Natural killer cell treated with Interleukin-12 subunit alpha and Interleukin-12 subunit beta and Interleukin-15 and Interleukin-18, amount 100 ng/mL, for 72 hours (primary cell): ENCODE measurements at regions not wholly inside any gene's neighbourhood (a gene's known extent, or its start where the extent isn't known, plus 50 kb on each side); places are given as distances from the start of the nearest gene placed in this dataset.

Experiments
- ATAC-seq, 2 donors: fragments of 150-1000 bp; cut with Tn5 transposase in 1 of 2; sonication (Bioruptor Pico), chemical (Tn5 transposase) in 1 of 2; 2 replicates each; pipeline ENCODE4 v1.10.0; 2021
- DNase-seq: peaks from one replicate; pipeline ENCODE4 v3.0.0; 2022; ENCODE audit warnings: low spot score
- H3K27ac Mint-ChIP-seq, 2 donors: 1 replicate in 1 of 2; 2 replicates in 1 of 2; pipeline ENCODE4 v1.8.0; 2022; ENCODE audit warnings: mixed read lengths in 2 of 2, mild to moderate bottlenecking in 1 of 2, moderate library complexity in 1 of 2
- H3K27me3 Mint-ChIP-seq, 2 donors: 1 replicate in 1 of 2; 2 replicates in 1 of 2; pipeline ENCODE4 v1.8.0; 2022; ENCODE audit warnings: mixed read lengths in 2 of 2
- H3K36me3 Mint-ChIP-seq: one replicate; pipeline ENCODE4 v1.8.0; 2022; ENCODE audit warnings: mixed read lengths
- H3K4me1 Mint-ChIP-seq, 2 donors: 1 replicate in 1 of 2; 2 replicates in 1 of 2; pipeline ENCODE4 v1.8.0; 2022; ENCODE audit warnings: low read depth in 2 of 2, mixed read lengths in 2 of 2, mild to moderate bottlenecking in 1 of 2
- H3K4me3 Mint-ChIP-seq: one replicate; pipeline ENCODE4 v1.8.0; 2022; ENCODE audit warnings: mixed read lengths
- H3K9me3 Mint-ChIP-seq: 2 replicates; pipeline ENCODE4 v1.8.0; 2022; ENCODE audit warnings: mixed read lengths

DNA sequence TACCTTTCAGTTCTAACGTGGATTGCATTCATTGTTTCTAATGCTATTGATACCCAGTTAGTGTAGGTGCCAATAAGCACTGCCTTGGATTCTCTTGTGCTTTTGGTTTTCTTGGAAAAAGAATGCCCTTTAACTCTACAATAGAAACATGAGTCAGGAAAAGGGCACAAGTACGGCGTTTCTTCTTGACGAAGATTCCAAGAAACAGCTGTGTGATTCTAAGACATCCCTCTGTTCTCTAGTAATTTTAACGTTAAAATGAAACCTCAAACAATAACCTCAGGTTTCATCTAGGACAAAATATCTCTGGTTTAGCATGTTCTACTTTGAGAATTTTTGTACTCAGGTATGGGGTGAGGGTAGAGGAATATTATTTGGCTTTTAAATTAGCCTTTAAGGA lies 540.5 kb upstream of the ATP11B start:
- Mint-ChIP-seq H3K27ac (no peak overlapping the region), H3K4me1 (no peaks in the 10 kb centered on the region), H3K27me3 (no peaks in the 10 kb centered on the region), H3K4me3 (no peak overlapping the region), H3K9me3 (peaks cover 4% of the 10 kb centered on the region), H3K36me3 (no peaks in the 10 kb centered on the region)
- no peak for ATAC-seq
- DNase-seq = no peak

- Mint-ChIP-seq H3K9me3 (peaks cover 4% of the 10 kb centered on the region), H3K36me3 (no peaks in the 10 kb centered on the region), H3K4me1 (no peaks in the 10 kb centered on the region), H3K27me3 (no peaks in the 10 kb centered on the region), H3K4me3 (no peak overlapping the region), H3K27ac (no peak overlapping the region)
- DNase-seq = no peak
- ATAC-seq = no peak
Measured at GRCh38 chr3:182255158-182255557, 538.1 kb upstream of the ATP11B start.

DNA sequence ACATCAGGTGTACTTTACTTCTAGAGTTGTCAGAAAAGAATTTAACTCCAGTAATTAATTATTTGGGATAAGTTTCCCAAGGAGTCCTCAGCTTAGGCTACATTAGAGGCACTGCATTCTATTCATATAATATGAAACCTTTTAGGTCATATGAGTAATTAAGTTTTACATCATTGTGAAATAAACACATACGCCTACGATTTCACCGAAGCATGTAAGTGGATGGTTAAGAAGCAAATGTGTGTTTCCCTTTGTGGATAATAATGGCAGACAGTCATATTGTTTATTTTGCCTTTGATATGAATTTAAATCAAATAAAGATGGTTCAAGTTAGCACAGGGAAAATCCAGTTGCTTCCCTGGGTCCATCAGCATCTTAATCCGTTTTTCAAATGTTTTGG lies 535.9 kb upstream of the ATP11B start:
- no peaks in the 10 kb centered on the region for H3K36me3 Mint-ChIP-seq

DNA sequence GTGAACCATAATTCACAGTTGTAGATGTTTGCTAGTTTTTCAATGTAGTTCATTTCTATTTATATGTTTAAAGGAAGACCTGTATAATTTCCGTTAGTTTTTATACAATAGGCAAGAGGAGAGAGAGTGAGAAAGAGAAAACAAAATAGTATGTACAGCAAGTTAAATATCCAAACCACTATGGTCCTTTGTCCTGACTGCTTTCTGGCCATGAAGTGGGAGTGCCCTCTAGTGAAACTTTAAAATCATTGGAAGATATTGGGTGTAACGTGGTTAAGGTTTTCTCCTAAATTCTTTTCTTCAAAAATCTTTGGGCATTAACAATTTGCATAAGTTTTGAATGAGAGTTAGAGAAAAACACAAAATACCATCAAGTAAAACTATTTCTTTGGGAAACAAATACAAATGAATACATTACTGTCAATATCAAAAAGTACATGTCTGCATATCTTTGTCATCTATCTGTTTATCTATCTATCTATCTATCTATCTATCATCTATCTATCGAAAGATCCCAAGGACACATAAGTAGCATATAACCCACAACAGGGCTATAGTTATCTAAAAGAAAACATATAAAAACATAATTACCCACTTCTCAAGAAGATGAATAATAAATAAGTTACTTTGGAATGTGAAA lies 534.6 kb upstream of the ATP11B start:
- Mint-ChIP-seq H3K27ac (no peak overlapping the region), H3K36me3 (no peaks in the 10 kb centered on the region), H3K4me1 (no peaks in the 10 kb centered on the region), H3K9me3 (peaks cover 4% of the 10 kb centered on the region), H3K27me3 (peaks cover 3 to 5% of the 10 kb centered on the region in 2 donors), H3K4me3 (no peak overlapping the region)
- DNase-seq = no peak
- ATAC-seq = no peak

More for the DNA sequence above, 535.9 kb upstream of the ATP11B start:
- no peak for DNase-seq
- no peak overlapping the region for H3K27ac Mint-ChIP-seq
- ATAC-seq = no peak
- H3K4me3 Mint-ChIP-seq = no peak overlapping the region
- H3K9me3 Mint-ChIP-seq = peaks cover 2% of the 10 kb centered on the region
- no peaks in the 10 kb centered on the region for H3K4me1 Mint-ChIP-seq
- H3K27me3 Mint-ChIP-seq = peaks cover 2 to 5% of the 10 kb centered on the region in 2 donors

GRCh38 chr3:182259579-182259978 lies 533.7 kb upstream of the ATP11B start:
- Mint-ChIP-seq H3K27ac (no peak overlapping the region), H3K27me3 (peaks cover 3 to 5% of the 10 kb centered on the region in 2 donors), H3K9me3 (peaks cover 4% of the 10 kb centered on the region), H3K4me3 (no peak overlapping the region), H3K36me3 (no peaks in the 10 kb centered on the region), H3K4me1 (no peaks in the 10 kb centered on the region)
- ATAC-seq (no peak), DNase-seq (no peak)

GRCh38 chr3:182261041-182261440 lies 532.3 kb upstream of the ATP11B start:
- Mint-ChIP-seq H3K4me1 (no peaks in the 10 kb centered on the region), H3K36me3 (no peaks in the 10 kb centered on the region), H3K9me3 (peaks cover 4% of the 10 kb centered on the region), H3K4me3 (no peak overlapping the region), H3K27me3 (peaks cover 3 to 5% of the 10 kb centered on the region in 2 donors), H3K27ac (no peak overlapping the region)
- DNase-seq = no peak
- ATAC-seq = no peak

GRCh38 chr3:182268711-182269110 lies 524.6 kb upstream of the ATP11B start:
- Mint-ChIP-seq H3K9me3 (no peaks in the 10 kb centered on the region), H3K27me3 (no peaks in the 10 kb centered on the region)
- no peak for ATAC-seq

GRCh38 chr3:182276512-182276911 lies 516.8 kb upstream of the ATP11B start:
- H3K27ac Mint-ChIP-seq = no peak overlapping the region
- no peaks in the 10 kb centered on the region for H3K27me3 Mint-ChIP-seq
- no peak for ATAC-seq

More at GRCh38 chr3:182268711-182269110, 524.6 kb upstream of the ATP11B start:
- Mint-ChIP-seq H3K4me3 (no peak overlapping the region), H3K4me1 (no peaks in the 10 kb centered on the region), H3K36me3 (no peaks in the 10 kb centered on the region), H3K27ac (no peak overlapping the region)
- DNase-seq = no peak

DNA sequence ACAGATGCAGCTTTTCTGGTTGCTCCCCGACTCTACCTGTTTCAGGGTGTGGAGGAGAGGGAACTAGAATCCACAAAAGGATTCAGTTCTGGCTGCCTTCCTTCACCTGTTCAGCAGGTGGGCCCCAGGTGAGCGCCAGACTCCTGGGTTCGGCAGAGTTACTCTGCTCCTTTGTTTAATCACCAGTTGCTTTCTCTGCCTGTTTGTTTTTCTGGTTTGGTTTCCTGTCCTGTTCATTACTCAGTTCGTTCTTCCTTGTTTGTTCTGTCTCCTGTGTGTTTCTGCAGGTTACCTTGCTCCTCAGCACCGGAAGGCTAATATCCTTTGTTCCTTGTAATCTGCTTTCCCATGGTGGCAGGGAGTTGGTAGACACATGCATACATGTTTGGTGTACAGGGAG lies 508.5 kb upstream of the ATP11B start:
- Mint-ChIP-seq H3K4me3 (no peak overlapping the region), H3K36me3 (no peaks in the 10 kb centered on the region), H3K9me3 (peaks cover 9% of the 10 kb centered on the region), H3K27me3 (no peaks in the 10 kb centered on the region), H3K27ac (no peak overlapping the region), H3K4me1 (no peaks in the 10 kb centered on the region)
- DNase-seq (no peak), ATAC-seq (no peak)

More at GRCh38 chr3:182276512-182276911, 516.8 kb upstream of the ATP11B start:
- H3K4me1 Mint-ChIP-seq = no peaks in the 10 kb centered on the region
- no peak overlapping the region for H3K4me3 Mint-ChIP-seq
- no peaks in the 10 kb centered on the region for H3K36me3 Mint-ChIP-seq
- no peak for DNase-seq
- H3K9me3 Mint-ChIP-seq = peaks cover 7% of the 10 kb centered on the region

- peaks cover 3% of the 10 kb centered on the region for H3K9me3 Mint-ChIP-seq
- H3K4me1 Mint-ChIP-seq = no peaks in the 10 kb centered on the region
- no peak for DNase-seq
- H3K27ac Mint-ChIP-seq = no peak overlapping the region
- no peak for ATAC-seq
- no peaks in the 10 kb centered on the region for H3K27me3 Mint-ChIP-seq
- H3K4me3 Mint-ChIP-seq = no peak overlapping the region
- H3K36me3 Mint-ChIP-seq = no peaks in the 10 kb centered on the region
Measured at GRCh38 chr3:182292591-182292990, 500.7 kb upstream of the ATP11B start.

- no peak for ATAC-seq
- H3K27ac Mint-ChIP-seq = no peak overlapping the region
- peaks cover 3% of the 10 kb centered on the region for H3K9me3 Mint-ChIP-seq
Measured at GRCh38 chr3:182294256-182294655, 499.0 kb upstream of the ATP11B start.

DNA sequence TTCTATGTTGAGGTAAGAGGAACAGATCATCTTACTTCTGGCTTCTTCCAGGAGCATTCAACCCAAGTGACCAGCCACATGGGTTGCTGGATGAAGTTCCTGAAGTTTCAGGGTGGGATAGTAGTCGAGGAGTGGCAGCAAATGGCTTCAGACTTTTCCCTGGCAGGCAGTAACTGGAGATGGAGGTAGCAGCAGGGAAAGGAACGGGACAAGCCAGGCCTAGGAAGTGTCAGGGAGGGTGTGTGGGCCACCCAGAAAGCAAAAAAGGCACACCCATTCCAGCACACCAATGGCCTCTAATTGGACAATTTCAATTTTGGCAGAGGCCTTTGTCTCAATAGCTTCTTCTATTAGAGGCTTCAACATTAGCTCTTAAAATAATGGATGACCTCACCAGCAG lies 498.6 kb upstream of the ATP11B start:
- no peaks in the 10 kb centered on the region for H3K4me1 Mint-ChIP-seq
- DNase-seq = no peak
- H3K9me3 Mint-ChIP-seq = peaks cover 3% of the 10 kb centered on the region
- ATAC-seq = no peak
- H3K36me3 Mint-ChIP-seq = no peaks in the 10 kb centered on the region
- no peak overlapping the region for H3K27ac Mint-ChIP-seq
- H3K4me3 Mint-ChIP-seq = no peak overlapping the region
- H3K27me3 Mint-ChIP-seq = no peaks in the 10 kb centered on the region

More at GRCh38 chr3:182294256-182294655, 499.0 kb upstream of the ATP11B start:
- Mint-ChIP-seq H3K36me3 (no peaks in the 10 kb centered on the region), H3K4me1 (no peaks in the 10 kb centered on the region), H3K4me3 (no peak overlapping the region), H3K27me3 (no peaks in the 10 kb centered on the region)
- no peak for DNase-seq

DNA sequence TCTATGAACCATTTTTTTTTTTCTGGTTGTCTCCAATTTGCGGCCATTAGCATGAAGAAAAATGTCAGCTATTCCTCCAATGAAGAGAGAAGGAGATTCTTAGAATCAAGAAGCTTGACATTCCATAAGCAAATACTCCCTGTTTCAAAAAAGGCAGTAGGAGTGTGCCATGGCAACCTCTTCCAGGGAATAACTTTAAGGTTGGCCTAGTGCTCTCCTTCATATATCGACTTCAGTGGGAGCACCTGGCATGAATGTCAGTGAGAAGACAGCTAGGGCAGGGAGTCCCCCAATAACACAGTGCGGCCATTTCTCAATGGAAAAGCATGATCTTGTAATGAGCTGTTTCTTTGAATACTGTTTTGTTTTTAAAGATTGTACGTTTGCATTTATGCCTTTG lies 493.0 kb upstream of the ATP11B start:
- Mint-ChIP-seq H3K4me3 (no peak overlapping the region), H3K27ac (no peak overlapping the region), H3K27me3 (no peaks in the 10 kb centered on the region), H3K4me1 (no peaks in the 10 kb centered on the region), H3K9me3 (no peaks in the 10 kb centered on the region), H3K36me3 (no peaks in the 10 kb centered on the region)
- ATAC-seq (no peak), DNase-seq (no peak)

GRCh38 chr3:182303169-182303568 lies 490.1 kb upstream of the ATP11B start:
- no peaks in the 10 kb centered on the region for H3K36me3 Mint-ChIP-seq
- DNase-seq (no peak), ATAC-seq (no peak)
- H3K27me3 Mint-ChIP-seq = no peaks in the 10 kb centered on the region
- H3K27ac Mint-ChIP-seq = no peak overlapping the region
- H3K4me3 Mint-ChIP-seq = no peak overlapping the region
- no peaks in the 10 kb centered on the region for H3K4me1 Mint-ChIP-seq
- no peaks in the 10 kb centered on the region for H3K9me3 Mint-ChIP-seq
